Endothelial cell of umbilical vein (primary cell): ENCODE measurements at regions not wholly inside any gene's neighbourhood (a gene's known extent, or its start where the extent isn't known, plus 50 kb on each side); places are given as distances from the start of the nearest gene placed in this dataset.

Experiments
- BruUV-seq: library from RNA; stranded (reverse); fragments of 400-500 nt; replicated peaks from 2 replicates; lab custom pipeline; 2021; lab: Mats Ljungman, UMichigan
- CTCF ChIA-PET: fragments of 300-600, 350-600 bp; sonication (Branson Sonifier 250); formaldehyde crosslinking; loops from one replicate; lab custom pipeline; 2021; ENCODE audit warnings: antibody characterized with exemption, inconsistent platforms; lab: Charles Lee
- POLR2A ChIA-PET: fragments of 300-600, 350-600 bp; sonication (Branson Sonifier 250); formaldehyde crosslinking; loops from one replicate; lab custom pipeline; 2021; ENCODE audit warnings: antibody characterized with exemption, inconsistent platforms; lab: Charles Lee
- DNase-seq: peaks from one replicate; pipeline ENCODE4 v3.0.0-alpha.2; 2011; ENCODE audit warnings: low read depth, low spot score
- FAIRE-seq: peaks from 2 replicates; lab custom pipeline; 2011; peaks lifted over from hg19 to GRCh38; lab: Jason Lieb, UNC
- H2AFZ ChIP-seq: 2 replicates; pipeline ENCODE4 v1.6.0; 2012; ENCODE audit warnings: low read depth, low read length, control low read depth, inconsistent platforms
- H3K27ac ChIP-seq: 2 replicates; pipeline ENCODE4 v1.5.1; 2011; ENCODE audit warnings: low read depth, mild to moderate bottlenecking, control low read depth, low read length, moderate library complexity; ENCODE audit not compliant: insufficient read depth
- H3K27me3 ChIP-seq, 2 experiments: 2 replicates each; pipeline versions ENCODE4 v1.6.0 to v1.6.1; 2011; ENCODE audit warnings: low read length in 2 of 2, mixed read lengths in 1 of 2; ENCODE audit not compliant: control insufficient read depth in 2 of 2, insufficient read depth in 2 of 2
- H3K36me3 ChIP-seq, 2 experiments: 2 replicates in 1 of 2; 3 replicates in 1 of 2; pipeline ENCODE4 v1.5.1; 2011; ENCODE audit warnings: low read length in 2 of 2, mild to moderate bottlenecking in 1 of 2, moderate library complexity in 1 of 2; ENCODE audit not compliant: control insufficient read depth in 2 of 2, insufficient read depth in 2 of 2; ENCODE audit errors: extremely low read depth in 1 of 2
- H3K4me1 ChIP-seq: 3 replicates; pipeline ENCODE4 v1.5.1; 2011; ENCODE audit warnings: mild to moderate bottlenecking, low read length; ENCODE audit not compliant: control insufficient read depth, insufficient read depth; ENCODE audit errors: extremely low read depth
- H3K4me2 ChIP-seq: 2 replicates; pipeline ENCODE4 v1.6.1; 2011; ENCODE audit warnings: low read length, control low read depth, mixed read lengths; ENCODE audit not compliant: insufficient read depth
- H3K4me3 ChIP-seq, 3 experiments: fragments of 200-600 bp in 1 of 3; sonication (generic), shearing (Covaris generic) in 1 of 3; replicated peaks in 1 of 3; 2 replicates each; pipeline ENCODE4 v1.5.1; 2011 to 2016; ENCODE audit warnings: control low read depth in 3 of 3, low read length in 3 of 3, mild to moderate bottlenecking in 2 of 3, inconsistent platforms in 1 of 3, low read depth in 1 of 3, moderate library complexity in 1 of 3; ENCODE audit not compliant: insufficient read depth in 1 of 3
- H3K79me2 ChIP-seq: 2 replicates; pipeline ENCODE4 v1.6.0; 2012; ENCODE audit warnings: low read length, inconsistent platforms; ENCODE audit not compliant: control insufficient read depth, insufficient read depth
- H3K9ac ChIP-seq: replicated peaks from 2 replicates; pipeline ENCODE3; 2011; ENCODE audit warnings: low read length, control low read depth; ENCODE audit not compliant: insufficient read depth; ENCODE audit errors: extremely low read depth
- H3K9me1 ChIP-seq: replicated peaks from 3 replicates; pipeline ENCODE4 v1.6.0; 2011; ENCODE audit warnings: mild to moderate bottlenecking, low read length; ENCODE audit not compliant: control insufficient read depth, insufficient read depth; ENCODE audit errors: extremely low read depth
- H3K9me3 ChIP-seq: replicated peaks from 2 replicates; pipeline ENCODE4 v1.5.1; 2012; ENCODE audit warnings: low read length, inconsistent platforms; ENCODE audit not compliant: control insufficient read depth, insufficient read depth
- H4K20me1 ChIP-seq: replicated peaks from 2 replicates; pipeline ENCODE3; 2011; ENCODE audit warnings: mild to moderate bottlenecking, low read length; ENCODE audit not compliant: control insufficient read depth, insufficient read depth; ENCODE audit errors: extremely low read depth
- EZH2 ChIP-seq: IDR thresholded peaks from 2 replicates; pipeline ENCODE4 v1.6.1; 2012; ENCODE audit warnings: borderline replicate concordance, low read depth, mild to moderate bottlenecking, moderate library complexity, low read length, inconsistent platforms; ENCODE audit not compliant: severe bottlenecking
- FOS ChIP-seq: IDR thresholded peaks from 2 replicates; pipeline ENCODE4 v1.6.1; 2011; ENCODE audit warnings: mild to moderate bottlenecking, low read length, moderate library complexity, borderline replicate concordance; ENCODE audit not compliant: insufficient read depth
- GATA2 ChIP-seq: IDR thresholded peaks from 2 replicates; pipeline ENCODE4 v1.7.0; 2011; ENCODE audit warnings: low read depth, mild to moderate bottlenecking, moderate library complexity, mixed read lengths, low read length; ENCODE audit not compliant: insufficient read length, insufficient read depth
- JUN ChIP-seq: IDR thresholded peaks from 2 replicates; pipeline ENCODE4 v1.6.1; 2011; ENCODE audit warnings: borderline replicate concordance, low read depth; ENCODE audit not compliant: insufficient read length, insufficient read depth
- MYC ChIP-seq: IDR thresholded peaks from one replicate; pipeline ENCODE4 v1.6.1; 2011; ENCODE audit warnings: mild to moderate bottlenecking, low read depth, low read length
- POLR2A ChIP-seq: IDR thresholded peaks from 2 replicates; pipeline ENCODE4 v1.6.1; 2012; ENCODE audit warnings: low read depth, mild to moderate bottlenecking, control low read depth, low read length
- POLR2AphosphoS5 ChIP-seq: IDR thresholded peaks from 2 replicates; pipeline ENCODE4 v1.6.1; 2012; ENCODE audit warnings: low read depth, mild to moderate bottlenecking, control low read depth, low read length, moderate library complexity; ENCODE audit not compliant: insufficient read depth
- dilution Hi-C: fragments of 300-500 bp; cut with MboI; formaldehyde crosslinking; loops from one replicate; pipeline ENCODE4 v1.15.0; 2019; ENCODE audit warnings: low sequenced_read_pairs; ENCODE audit not compliant: extremely low pct_ligation_motif_present
- intact Hi-C: fragments of 100-400 bp; cut with micrococcal nuclease; formaldehyde crosslinking; loops from one replicate; pipeline ENCODE4 v1.10.0; 2022
- TF ChIP-seq, protein P1 (sequence below), 2 donors: IDR thresholded peaks; 1 replicate in 1 of 2; 2 replicates in 1 of 2; pipeline ENCODE4 v1.5.1; 2011; ENCODE audit warnings: low read length in 2 of 2, mild to moderate bottlenecking in 2 of 2, moderate library complexity in 2 of 2, control low read depth in 1 of 2, inconsistent platforms in 1 of 2, low read depth in 1 of 2; ENCODE audit not compliant: insufficient read depth in 1 of 2; ENCODE audit errors: extremely low read depth in 1 of 2

DNA sequence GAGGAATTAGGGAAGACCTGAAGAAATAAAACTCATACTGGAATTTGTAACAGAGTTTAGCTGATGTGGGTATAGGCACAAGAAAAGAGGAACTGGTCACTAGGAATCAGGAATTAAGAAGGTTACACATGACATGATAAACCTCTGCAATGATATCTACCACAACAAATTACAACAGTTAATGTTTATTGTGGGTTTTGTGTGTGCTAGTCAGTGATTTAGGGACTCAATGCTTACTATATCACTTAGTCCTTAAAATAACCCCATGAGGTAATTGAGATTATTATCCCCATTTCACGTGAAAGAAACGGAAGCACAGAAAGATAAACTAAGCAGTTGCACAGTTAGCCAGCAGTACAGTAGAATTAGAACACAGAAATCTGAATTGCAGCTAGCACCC is 415.8 kb upstream of the ZEB2 start:
- TF ChIP-seq MYC (no peak), POLR2A (no peak), EZH2 (no peak), GATA2 (no peak), FOS (no peak), JUN (no peak), POLR2AphosphoS5 (no peak)
- TF ChIP-seq, protein P1, sequence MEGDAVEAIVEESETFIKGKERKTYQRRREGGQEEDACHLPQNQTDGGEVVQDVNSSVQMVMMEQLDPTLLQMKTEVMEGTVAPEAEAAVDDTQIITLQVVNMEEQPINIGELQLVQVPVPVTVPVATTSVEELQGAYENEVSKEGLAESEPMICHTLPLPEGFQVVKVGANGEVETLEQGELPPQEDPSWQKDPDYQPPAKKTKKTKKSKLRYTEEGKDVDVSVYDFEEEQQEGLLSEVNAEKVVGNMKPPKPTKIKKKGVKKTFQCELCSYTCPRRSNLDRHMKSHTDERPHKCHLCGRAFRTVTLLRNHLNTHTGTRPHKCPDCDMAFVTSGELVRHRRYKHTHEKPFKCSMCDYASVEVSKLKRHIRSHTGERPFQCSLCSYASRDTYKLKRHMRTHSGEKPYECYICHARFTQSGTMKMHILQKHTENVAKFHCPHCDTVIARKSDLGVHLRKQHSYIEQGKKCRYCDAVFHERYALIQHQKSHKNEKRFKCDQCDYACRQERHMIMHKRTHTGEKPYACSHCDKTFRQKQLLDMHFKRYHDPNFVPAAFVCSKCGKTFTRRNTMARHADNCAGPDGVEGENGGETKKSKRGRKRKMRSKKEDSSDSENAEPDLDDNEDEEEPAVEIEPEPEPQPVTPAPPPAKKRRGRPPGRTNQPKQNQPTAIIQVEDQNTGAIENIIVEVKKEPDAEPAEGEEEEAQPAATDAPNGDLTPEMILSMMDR (IDR thresholded peaks at IDR 0.05; ENCODE audit: extremely low read depth in 1 of 2, insufficient read depth in 1 of 2, low read depth in 1 of 2, low read length in 2 of 2): no peak
- H3K27ac ChIP-seq: no peak overlapping the region
- H2AFZ ChIP-seq: no peak overlapping the region
- dilution Hi-C loops (no loop called here), intact Hi-C loops (loop anchor here (5.0 kb wide), 1 partner anchor 272 kb away; no protein-coding TSS in a partner anchor)
- no peak for FAIRE-seq
- ChIA-PET POLR2A (no interaction called here), CTCF (no interaction called here)
- H3K4me3 ChIP-seq: no peak overlapping the region
- no peaks in the 10 kb centered on the region for H3K9me3 ChIP-seq
- peaks cover 22% of the 10 kb centered on the region for H3K4me1 ChIP-seq
- no peaks in the 10 kb centered on the region for H3K27me3 ChIP-seq
- no peak overlapping the region for H3K4me2 ChIP-seq
- no peaks in the 10 kb centered on the region for H4K20me1 ChIP-seq
- no peak for DNase-seq
- no peaks in the 10 kb centered on the region for H3K36me3 ChIP-seq
- BruUV-seq: no TSS peak
- no peaks in the 10 kb centered on the region for H3K79me2 ChIP-seq
- H3K9ac ChIP-seq: no peak overlapping the region
- H3K9me1 ChIP-seq: no peaks in the 10 kb centered on the region
